Ishikawa (cell line): ENCODE measurements at regions not wholly inside any gene's neighbourhood (a gene's known extent, or its start where the extent isn't known, plus 50 kb on each side); places are given as distances from the start of the nearest gene placed in this dataset.

Experiments
- CREB1 ChIP-seq: IDR thresholded peaks from 2 replicates; pipeline ENCODE4 v1.6.1; 2012; ENCODE audit warnings: low read depth
- EP300 ChIP-seq: IDR thresholded peaks from 2 replicates; pipeline ENCODE4 v1.6.1; 2012; ENCODE audit warnings: borderline replicate concordance
- RAD21 ChIP-seq: IDR thresholded peaks from 2 replicates; pipeline ENCODE4 v1.6.1; 2012; ENCODE audit warnings: low read depth
- TAF1 ChIP-seq: IDR thresholded peaks from 2 replicates; pipeline ENCODE4 v1.6.1; 2012; ENCODE audit warnings: low read depth, mild to moderate bottlenecking
- YY1 ChIP-seq: IDR thresholded peaks from 2 replicates; pipeline ENCODE4 v1.6.1; 2012; ENCODE audit warnings: low read depth
- ZBTB7A ChIP-seq: IDR thresholded peaks from 2 replicates; pipeline ENCODE4 v1.6.1; 2012; ENCODE audit warnings: low read depth
- TF ChIP-seq, protein P1 (sequence below): IDR thresholded peaks from 2 replicates; pipeline ENCODE4 v1.6.1; 2012

DNA sequence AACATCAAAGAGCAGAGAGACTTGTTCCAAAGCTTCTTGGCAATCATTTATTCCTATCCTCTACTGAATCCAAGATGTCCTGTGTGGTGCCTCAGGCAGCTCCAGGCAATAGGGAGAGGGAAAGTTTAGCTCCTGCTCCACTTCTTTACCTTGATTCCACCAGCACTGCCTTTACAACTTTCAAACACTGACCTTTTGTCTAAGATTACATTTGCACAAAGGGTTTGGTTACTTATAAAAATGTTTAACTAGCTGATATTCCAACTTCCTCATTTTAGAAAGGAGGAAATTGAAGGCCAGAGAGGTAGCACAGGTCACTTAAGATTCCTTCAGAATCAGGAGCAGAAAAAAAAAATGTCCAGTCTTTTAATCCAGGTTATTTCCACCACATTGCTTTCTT is 192.7 kb downstream of the BTG1 start:
- TF ChIP-seq TAF1 (no peak), RAD21 (no peak), YY1 (no peak), ZBTB7A (no peak), EP300 (no peak), CREB1 (no peak)
- TF ChIP-seq, protein P1, sequence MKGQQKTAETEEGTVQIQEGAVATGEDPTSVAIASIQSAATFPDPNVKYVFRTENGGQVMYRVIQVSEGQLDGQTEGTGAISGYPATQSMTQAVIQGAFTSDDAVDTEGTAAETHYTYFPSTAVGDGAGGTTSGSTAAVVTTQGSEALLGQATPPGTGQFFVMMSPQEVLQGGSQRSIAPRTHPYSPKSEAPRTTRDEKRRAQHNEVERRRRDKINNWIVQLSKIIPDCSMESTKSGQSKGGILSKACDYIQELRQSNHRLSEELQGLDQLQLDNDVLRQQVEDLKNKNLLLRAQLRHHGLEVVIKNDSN = no peak
